HG03097 (cell line): ENCODE measurements at regions not wholly inside any gene's neighbourhood (a gene's known extent, or its start where the extent isn't known, plus 50 kb on each side); places are given as distances from the start of the nearest gene placed in this dataset.
"Not testable (repeated sequence)": the region's sequence is repeated elsewhere in the genome, so short reads cannot be mapped to it uniquely, and the experiment has no call there.

Experiments used
- ATAC-seq: cut with Tn5 transposase; IDR thresholded peaks from one replicate; pipeline ENCODE4 v1.9.1; 2021; ENCODE audit not compliant: unreplicated experiment, low FRiP score

GRCh38 chr11:42669248-42669976 is 642.4 kb upstream of the API5 start:
- no peak for ATAC-seq

DNA sequence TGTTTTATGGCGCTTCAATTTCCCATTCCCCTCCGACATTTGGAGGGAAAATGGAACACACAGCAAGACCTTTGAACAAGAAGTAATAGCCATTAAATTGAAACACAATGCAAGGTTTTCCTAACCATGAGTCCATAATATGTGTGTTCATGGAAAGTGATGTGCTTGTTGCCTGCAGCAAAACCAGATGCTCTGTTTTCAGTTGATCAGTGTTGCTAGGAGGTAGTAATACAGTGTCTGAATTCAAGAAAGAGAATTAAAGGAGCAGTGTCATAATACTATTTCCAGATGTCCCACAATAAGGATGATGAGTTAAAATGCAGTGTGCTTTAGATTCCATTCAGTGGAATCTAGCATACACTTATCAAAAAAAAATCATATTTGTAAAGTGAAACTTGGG is 637.4 kb upstream of the API5 start:
- ATAC-seq: no peak

- no peak for ATAC-seq
Measured at GRCh38 chr11:42707541-42707940, 604.3 kb upstream of the API5 start.

- no peak for ATAC-seq
Measured at GRCh38 chr11:42709216-42709615, 602.6 kb upstream of the API5 start.

GRCh38 chr11:42713279-42713678 is 598.5 kb upstream of the API5 start:
- ATAC-seq: no peak

GRCh38 chr11:42713753-42714152 is 598.0 kb upstream of the API5 start:
- no peak for ATAC-seq

DNA sequence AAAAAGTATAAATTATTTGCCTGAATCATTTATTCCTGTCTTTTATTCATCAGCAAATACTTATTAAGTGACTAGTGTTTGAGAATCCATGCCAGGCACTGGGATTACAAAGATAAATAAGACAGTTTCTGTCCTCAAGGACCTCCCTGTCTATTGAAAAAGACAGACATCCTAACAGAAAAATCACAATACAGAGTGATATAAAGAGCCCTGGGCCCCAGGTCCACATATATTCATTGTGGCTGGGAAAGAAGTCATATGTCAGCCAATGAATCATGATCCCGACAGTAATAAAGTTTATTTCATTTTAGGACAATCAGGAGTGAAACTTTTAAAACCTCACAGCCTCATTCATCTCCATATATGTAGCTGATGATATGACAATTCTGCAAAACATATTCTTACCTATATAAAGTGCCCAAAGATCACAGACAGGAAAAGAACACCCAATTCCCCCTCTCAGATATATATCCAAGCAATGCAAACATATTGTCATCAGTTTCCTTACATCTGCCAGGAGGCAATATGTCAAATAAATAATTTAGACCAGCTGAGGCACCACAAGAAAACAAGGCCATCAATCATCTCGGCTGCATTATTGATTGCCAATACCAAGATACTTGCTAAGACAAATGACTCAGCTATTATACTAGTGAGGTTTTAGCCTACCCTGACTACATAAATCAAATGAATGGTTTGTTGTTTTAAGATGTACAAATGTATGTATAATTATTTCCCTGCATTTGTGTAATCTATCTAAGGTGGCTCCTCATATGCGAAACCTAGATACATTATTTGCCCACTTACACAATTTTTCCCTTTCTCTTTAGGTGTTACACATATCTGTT is 590.9 kb upstream of the API5 start:
- ATAC-seq: no peak

DNA sequence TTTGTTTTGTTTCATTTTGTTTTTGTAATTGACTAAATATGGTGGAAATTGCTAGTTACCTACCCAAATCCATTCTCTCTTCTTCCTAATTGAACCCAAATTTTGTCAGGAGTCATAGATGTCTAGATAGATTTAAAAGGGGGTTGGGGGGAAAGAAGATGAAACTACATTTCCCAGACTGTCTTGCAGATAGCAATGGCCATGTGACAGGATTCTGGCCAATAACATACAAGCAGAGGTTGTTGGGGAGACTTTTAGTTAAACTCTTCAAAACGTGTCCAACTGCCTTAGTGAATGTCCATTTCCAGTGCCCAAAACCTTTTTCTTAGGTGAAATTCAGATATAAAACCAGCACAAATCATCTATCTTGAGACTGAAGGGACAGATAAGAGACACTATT is 583.9 kb upstream of the API5 start:
- no peak for ATAC-seq

GRCh38 chr11:42762348-42762747 is 549.4 kb upstream of the API5 start:
- ATAC-seq: no peak

DNA sequence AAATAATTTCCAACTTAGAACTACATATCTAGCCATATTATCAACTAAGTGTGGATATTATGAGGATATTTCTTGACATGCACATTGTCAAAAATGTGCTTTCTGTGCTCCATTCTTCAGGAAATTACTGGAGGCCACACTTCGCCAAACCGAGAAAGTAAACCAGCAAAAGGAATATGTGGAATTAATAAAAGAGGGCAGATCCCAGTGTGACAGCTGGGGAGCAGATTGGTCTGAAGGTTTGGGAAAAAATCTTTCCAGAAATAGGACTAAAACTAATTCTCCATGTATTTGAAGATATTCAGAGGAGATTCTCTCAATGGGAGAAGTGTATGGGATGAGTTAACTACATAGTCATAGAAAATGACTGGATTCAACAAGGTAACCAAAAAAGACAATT is 546.9 kb upstream of the API5 start:
- ATAC-seq: no peak

- ATAC-seq: no peak
Measured at GRCh38 chr11:42768576-42768975, 543.2 kb upstream of the API5 start.

DNA sequence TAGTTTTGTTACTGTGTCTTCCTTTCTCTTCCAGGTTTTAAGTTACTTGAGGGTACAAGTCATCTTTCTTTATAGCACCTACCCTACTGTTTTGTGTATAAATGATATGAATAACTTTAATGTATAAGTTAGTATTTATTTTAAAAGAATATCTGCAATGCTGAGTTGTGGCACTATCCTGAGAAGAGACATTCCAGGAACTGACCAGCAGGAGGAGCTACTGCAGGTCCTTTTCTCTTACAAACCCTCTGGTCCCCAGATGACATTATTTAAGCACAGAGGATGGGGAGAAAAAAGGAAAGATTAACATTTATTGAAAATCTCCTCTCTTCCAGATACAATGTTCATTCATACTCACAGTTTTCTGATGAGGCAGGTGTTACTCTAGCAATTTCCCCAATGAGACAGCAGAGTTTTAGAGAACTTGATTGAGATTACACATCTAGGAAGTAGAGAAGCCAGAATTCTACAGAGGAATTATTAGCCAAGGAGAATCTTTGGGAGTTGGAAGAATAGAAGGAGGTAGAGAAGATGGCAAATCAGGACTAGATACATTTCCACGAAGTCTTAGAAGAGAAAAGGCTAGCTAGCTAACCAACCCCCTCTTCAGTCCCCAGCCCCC is 541.2 kb upstream of the API5 start:
- no peak for ATAC-seq

GRCh38 chr11:42772886-42773285 is 538.9 kb upstream of the API5 start:
- no peak for ATAC-seq

- no peak for ATAC-seq
Measured at GRCh38 chr11:42773729-42774128, 538.1 kb upstream of the API5 start.

- no peak for ATAC-seq
Measured at GRCh38 chr11:42774567-42774966, 537.2 kb upstream of the API5 start.

DNA sequence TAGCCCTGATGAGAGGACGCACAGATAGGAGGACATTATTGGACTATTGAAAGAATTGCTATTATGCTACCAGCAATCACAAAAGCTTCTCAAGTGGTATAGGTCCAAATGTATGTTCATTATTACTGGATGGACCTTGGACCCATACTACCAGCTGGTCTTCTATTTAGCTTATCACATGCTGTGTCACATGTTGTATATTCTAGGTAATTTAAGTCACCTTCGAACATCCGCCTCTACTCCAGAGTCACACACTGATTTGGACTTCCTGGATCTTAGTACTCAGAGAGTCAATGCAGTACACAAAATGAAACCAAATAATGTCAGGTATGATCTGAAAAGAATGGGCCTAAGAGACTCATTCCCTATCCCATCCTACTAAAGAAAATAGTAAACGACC is 534.0 kb upstream of the API5 start:
- ATAC-seq: no peak

GRCh38 chr11:42778193-42778592 is 533.6 kb upstream of the API5 start:
- no peak for ATAC-seq

GRCh38 chr11:42779555-42779954 is 532.2 kb upstream of the API5 start:
- no peak for ATAC-seq

GRCh38 chr11:42786981-42787380 is 524.8 kb upstream of the API5 start:
- ATAC-seq: no peak

- ATAC-seq: not testable (repeated sequence)
Measured at GRCh38 chr11:42795483-42795882, 516.3 kb upstream of the API5 start.

- ATAC-seq: no peak
Measured at GRCh38 chr11:42800041-42800440, 511.8 kb upstream of the API5 start.
